Right lobe of liver (tissue), 4 donors: ENCODE measurements at regions not wholly inside any gene's neighbourhood (a gene's known extent, or its start where the extent isn't known, plus 50 kb on each side); places are given as distances from the start of the nearest gene placed in this dataset.

ENCODE experiments used
- POLR2A ChIP-seq: fragments of 450-650 bp; IDR thresholded peaks from one replicate; pipeline ENCODE4 v1.6.1; 2017; ENCODE audit warnings: antibody characterized with exemption, mild to moderate bottlenecking
- TF ChIP-seq, protein P1 (sequence below), 4 donors: fragments of 200-600 bp in 3 of 4; fragments of 450-650 bp in 1 of 4; IDR thresholded peaks; one replicate each; pipeline versions ENCODE4 v1.5.1 to v1.8.0; 2016 to 2022; ENCODE audit warnings: antibody characterized with exemption in 4 of 4, mild to moderate bottlenecking in 2 of 4
- donor health status: DM: no; HTN: no; CAD: no.
- donor health status: DM: no; HTN: no; CAD: no.
- donor health status: DM: no; HTN: yes; CAD: no.

DNA sequence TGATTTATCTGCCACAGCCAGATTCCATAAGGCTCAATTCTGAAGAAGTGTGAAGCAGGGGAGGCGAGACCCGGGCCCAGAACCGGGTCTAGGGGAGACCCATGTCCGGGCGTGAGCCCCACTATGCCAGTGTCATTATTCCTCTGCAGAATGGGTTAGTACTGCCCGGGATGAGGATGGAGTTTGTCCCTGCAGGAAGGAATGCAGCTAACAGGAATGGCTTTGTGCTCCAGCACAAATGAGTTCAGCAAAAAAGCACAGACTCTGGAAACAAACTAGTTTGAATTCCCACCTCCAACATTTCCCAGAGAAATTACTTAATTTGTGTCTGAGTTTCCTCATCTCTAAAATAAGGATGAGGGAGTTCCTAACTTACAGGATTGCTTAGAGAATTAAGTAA is 202.9 kb downstream of the SYK start:
- TF ChIP-seq POLR2A, result no peak
- TF ChIP-seq, protein P1, sequence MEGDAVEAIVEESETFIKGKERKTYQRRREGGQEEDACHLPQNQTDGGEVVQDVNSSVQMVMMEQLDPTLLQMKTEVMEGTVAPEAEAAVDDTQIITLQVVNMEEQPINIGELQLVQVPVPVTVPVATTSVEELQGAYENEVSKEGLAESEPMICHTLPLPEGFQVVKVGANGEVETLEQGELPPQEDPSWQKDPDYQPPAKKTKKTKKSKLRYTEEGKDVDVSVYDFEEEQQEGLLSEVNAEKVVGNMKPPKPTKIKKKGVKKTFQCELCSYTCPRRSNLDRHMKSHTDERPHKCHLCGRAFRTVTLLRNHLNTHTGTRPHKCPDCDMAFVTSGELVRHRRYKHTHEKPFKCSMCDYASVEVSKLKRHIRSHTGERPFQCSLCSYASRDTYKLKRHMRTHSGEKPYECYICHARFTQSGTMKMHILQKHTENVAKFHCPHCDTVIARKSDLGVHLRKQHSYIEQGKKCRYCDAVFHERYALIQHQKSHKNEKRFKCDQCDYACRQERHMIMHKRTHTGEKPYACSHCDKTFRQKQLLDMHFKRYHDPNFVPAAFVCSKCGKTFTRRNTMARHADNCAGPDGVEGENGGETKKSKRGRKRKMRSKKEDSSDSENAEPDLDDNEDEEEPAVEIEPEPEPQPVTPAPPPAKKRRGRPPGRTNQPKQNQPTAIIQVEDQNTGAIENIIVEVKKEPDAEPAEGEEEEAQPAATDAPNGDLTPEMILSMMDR (IDR thresholded peaks at IDR 0.05), result no peak
